Loucy (cell line): ENCODE measurements at regions not wholly inside any gene's neighbourhood (a gene's known extent, or its start where the extent isn't known, plus 50 kb on each side); places are given as distances from the start of the nearest gene placed in this dataset.

Source experiments
- H2AFZ ChIP-seq: fragments of 200-600 bp; sonication (generic); 2 replicates; pipeline ENCODE4 v1.6.0; 2016; ENCODE audit warnings: antibody characterized with exemption, mild to moderate bottlenecking, low read length, moderate library complexity
- H3F3A ChIP-seq: fragments of 200-600 bp; 2 replicates; pipeline ENCODE4 v1.6.0; 2016; ENCODE audit warnings: antibody characterized with exemption, low read depth, mild to moderate bottlenecking
- H3K27me3 ChIP-seq: fragments of 200-600 bp; sonication (generic); 2 replicates; pipeline ENCODE4 v1.6.1; 2014; ENCODE audit warnings: low read length, mild to moderate bottlenecking; ENCODE audit not compliant: insufficient read depth, poor library complexity, severe bottlenecking
- H3K36me3 ChIP-seq: fragments of 200-600 bp; sonication (generic); 2 replicates; pipeline ENCODE4 v1.6.1; 2016; ENCODE audit warnings: low read length; ENCODE audit not compliant: insufficient read depth
- H3K4me1 ChIP-seq: fragments of 200-600 bp; sonication (generic); 2 replicates; pipeline ENCODE4 v1.5.1; 2014; ENCODE audit warnings: low read length, mild to moderate bottlenecking; ENCODE audit not compliant: insufficient read depth, poor library complexity, severe bottlenecking
- H3K4me2 ChIP-seq: fragments of 200-600 bp; sonication (generic); 2 replicates; pipeline ENCODE4 v1.6.0; 2014; ENCODE audit warnings: antibody characterized with exemption, low read length, low read depth, mild to moderate bottlenecking; ENCODE audit not compliant: poor library complexity, severe bottlenecking
- H3K4me3 ChIP-seq: fragments of 200-600 bp; sonication (generic); 2 replicates; pipeline ENCODE4 v1.5.1; 2014; ENCODE audit warnings: low read length, mild to moderate bottlenecking, mixed read lengths; ENCODE audit not compliant: poor library complexity, severe bottlenecking
- H3K79me2 ChIP-seq: fragments of 200-600 bp; sonication (generic); 2 replicates; pipeline ENCODE4 v1.6.1; 2014; ENCODE audit warnings: low read length; ENCODE audit not compliant: insufficient read depth
- H3K9ac ChIP-seq: fragments of 200-600 bp; sonication (generic); 2 replicates; pipeline ENCODE4 v1.6.0; 2014; ENCODE audit warnings: mild to moderate bottlenecking, low read depth, low read length, moderate library complexity; ENCODE audit not compliant: poor library complexity, severe bottlenecking
- H3K9me2 ChIP-seq: fragments of 200-600 bp; sonication (generic); replicated peaks from 2 replicates; pipeline ENCODE4 v1.6.1; 2016; ENCODE audit warnings: low read depth, low read length, mixed read lengths
- H3K9me3 ChIP-seq: fragments of 200-600 bp; sonication (generic); 2 replicates; pipeline ENCODE4 v1.6.1; 2014; ENCODE audit warnings: mild to moderate bottlenecking, antibody characterized with exemption, low read length, low read depth; ENCODE audit not compliant: insufficient read depth
- H4K20me1 ChIP-seq: fragments of 200-600 bp; sonication (generic); 2 replicates; pipeline ENCODE4 v1.6.0; 2014; ENCODE audit warnings: antibody characterized with exemption, low read length, mild to moderate bottlenecking; ENCODE audit not compliant: insufficient read depth, poor library complexity, severe bottlenecking
- CTCF ChIP-seq: fragments of 200-600 bp; sonication (generic); conservative IDR thresholded peaks from 2 replicates; pipeline ENCODE4 v1.5.1; 2014; ENCODE audit warnings: mild to moderate bottlenecking, antibody characterized with exemption, low read length
- EZH2phosphoT487 ChIP-seq: fragments of 200-600 bp; IDR thresholded peaks from 2 replicates; pipeline ENCODE4 v1.6.1; 2018; ENCODE audit warnings: antibody characterized with exemption, mild to moderate bottlenecking, moderate library complexity, borderline replicate concordance

GRCh38 chr4:161187569-161187968, 976.2 kb downstream of the FSTL5 start:
- Histone ChIP-seq H4K20me1 (no peaks in the 10 kb centered on the region), H3K9me2 (no peaks in the 10 kb centered on the region)
- TF ChIP-seq EZH2phosphoT487 (no peak), CTCF (no peak)

GRCh38 chr4:161186750-161187149, 977.0 kb downstream of the FSTL5 start:
- Histone ChIP-seq H3F3A (no peaks in the 10 kb centered on the region), H3K9me3 (no peaks in the 10 kb centered on the region), H3K9me2 (no peaks in the 10 kb centered on the region), H3K36me3 (no peaks in the 10 kb centered on the region), H3K4me3 (no peak overlapping the region), H3K9ac (no peak overlapping the region), H3K79me2 (no peaks in the 10 kb centered on the region), H4K20me1 (no peaks in the 10 kb centered on the region), H2AFZ (no peak overlapping the region), H3K4me2 (no peak overlapping the region), H3K4me1 (no peaks in the 10 kb centered on the region), H3K27me3 (no peaks in the 10 kb centered on the region)
- TF ChIP-seq EZH2phosphoT487 (no peak), CTCF (no peak)

More at GRCh38 chr4:161187569-161187968, 976.2 kb downstream of the FSTL5 start:
- Histone ChIP-seq H3K27me3 (no peaks in the 10 kb centered on the region), H3K4me3 (no peak overlapping the region), H3K4me2 (no peak overlapping the region), H3K9ac (no peak overlapping the region), H3K9me3 (no peaks in the 10 kb centered on the region), H3F3A (no peaks in the 10 kb centered on the region), H3K4me1 (no peaks in the 10 kb centered on the region), H3K36me3 (no peaks in the 10 kb centered on the region), H3K79me2 (no peaks in the 10 kb centered on the region), H2AFZ (no peak overlapping the region)

- no peaks in the 10 kb centered on the region for H3K9me2 ChIP-seq
- H3K36me3 ChIP-seq: no peaks in the 10 kb centered on the region
- no peaks in the 10 kb centered on the region for H3K4me1 ChIP-seq
- H3K9me3 ChIP-seq: no peaks in the 10 kb centered on the region
- H3F3A ChIP-seq: no peaks in the 10 kb centered on the region
- no peak overlapping the region for H3K9ac ChIP-seq
- H3K4me3 ChIP-seq: no peak overlapping the region
- TF ChIP-seq CTCF: no peak
- no peak for TF ChIP-seq EZH2phosphoT487
- H3K27me3 ChIP-seq: no peaks in the 10 kb centered on the region
- H3K4me2 ChIP-seq: no peak overlapping the region
- no peaks in the 10 kb centered on the region for H3K79me2 ChIP-seq
- H4K20me1 ChIP-seq: no peaks in the 10 kb centered on the region
- H2AFZ ChIP-seq: no peak overlapping the region
Observed at GRCh38 chr4:161186012-161186411, 977.8 kb downstream of the FSTL5 start.
